ENCODE measurements at regions not wholly inside any gene's neighbourhood (a gene's known extent, or its start where the extent isn't known, plus 50 kb on each side); places are given as distances from the start of the nearest gene placed in this dataset.

DNA sequence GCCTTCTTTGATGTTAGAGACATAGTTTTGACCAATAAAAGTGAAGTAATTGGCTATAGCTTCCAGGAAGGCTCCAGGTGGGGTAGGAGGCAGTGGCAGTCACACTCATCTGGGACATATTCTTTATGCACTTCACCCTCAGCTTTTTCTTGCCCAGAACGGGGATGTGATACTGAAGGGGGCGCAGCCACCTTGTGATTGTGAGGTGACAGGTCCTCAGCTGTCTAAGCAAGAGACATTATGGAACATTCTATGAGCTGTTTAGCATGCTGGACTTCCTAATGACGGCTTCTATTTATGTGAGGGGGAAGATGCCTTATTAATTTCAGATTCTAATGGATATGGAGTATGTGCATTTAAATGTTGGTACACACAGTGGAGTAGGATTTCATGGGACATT is 151.3 kb upstream of the ZFP64 start:
- TF ChIP-seq CEBPB (IDR thresholded peaks at IDR 0.05; ENCODE audit: low read depth, low read length) = no peak
- TF ChIP-seq BACH1 (IDR thresholded peaks at IDR 0.05; ENCODE audit: low read length) = no peak
- TF ChIP-seq, protein P1, sequence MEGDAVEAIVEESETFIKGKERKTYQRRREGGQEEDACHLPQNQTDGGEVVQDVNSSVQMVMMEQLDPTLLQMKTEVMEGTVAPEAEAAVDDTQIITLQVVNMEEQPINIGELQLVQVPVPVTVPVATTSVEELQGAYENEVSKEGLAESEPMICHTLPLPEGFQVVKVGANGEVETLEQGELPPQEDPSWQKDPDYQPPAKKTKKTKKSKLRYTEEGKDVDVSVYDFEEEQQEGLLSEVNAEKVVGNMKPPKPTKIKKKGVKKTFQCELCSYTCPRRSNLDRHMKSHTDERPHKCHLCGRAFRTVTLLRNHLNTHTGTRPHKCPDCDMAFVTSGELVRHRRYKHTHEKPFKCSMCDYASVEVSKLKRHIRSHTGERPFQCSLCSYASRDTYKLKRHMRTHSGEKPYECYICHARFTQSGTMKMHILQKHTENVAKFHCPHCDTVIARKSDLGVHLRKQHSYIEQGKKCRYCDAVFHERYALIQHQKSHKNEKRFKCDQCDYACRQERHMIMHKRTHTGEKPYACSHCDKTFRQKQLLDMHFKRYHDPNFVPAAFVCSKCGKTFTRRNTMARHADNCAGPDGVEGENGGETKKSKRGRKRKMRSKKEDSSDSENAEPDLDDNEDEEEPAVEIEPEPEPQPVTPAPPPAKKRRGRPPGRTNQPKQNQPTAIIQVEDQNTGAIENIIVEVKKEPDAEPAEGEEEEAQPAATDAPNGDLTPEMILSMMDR (IDR thresholded peaks at IDR 0.05; ENCODE audit: control extremely low read depth in 1 of 3, insufficient read depth in 1 of 3, low read depth in 1 of 3, low read length in 3 of 3) = no peak
- no peak for TF ChIP-seq CHD1 (IDR thresholded peaks at IDR 0.05; ENCODE audit: low read depth, low read length)
- no peak for TF ChIP-seq JUND (IDR thresholded peaks at IDR 0.05; ENCODE audit: low read length)
- TF ChIP-seq EP300 (IDR thresholded peaks at IDR 0.05; ENCODE audit: borderline replicate concordance in 1 of 2, low read depth in 2 of 2, low read length in 2 of 2) = no peak

All from H1 (cell line).